Liver (tissue), 8 donors: ENCODE measurements at regions not wholly inside any gene's neighbourhood (a gene's known extent, or its start where the extent isn't known, plus 50 kb on each side); places are given as distances from the start of the nearest gene placed in this dataset.

Source experiments
- DNase-seq: peaks from one replicate; pipeline ENCODE4 v3.0.0-alpha.2; 2017; ENCODE audit warnings: low spot score
- H3K27ac ChIP-seq, 2 donors: one replicate each; pipeline ENCODE4 v1.7.0; 2013; ENCODE audit warnings: inconsistent platforms in 2 of 2, low read length in 2 of 2, control low read depth in 1 of 2, low read depth in 1 of 2, mild to moderate bottlenecking in 1 of 2
- H3K27me3 ChIP-seq, 4 donors: one replicate each; pipeline versions ENCODE4 v1.6.1 to v1.7.0; 2013; ENCODE audit warnings: low read length in 3 of 4, inconsistent platforms in 1 of 4, mild to moderate bottlenecking in 1 of 4, moderate library complexity in 1 of 4; ENCODE audit not compliant: control insufficient read depth in 4 of 4, insufficient read depth in 4 of 4
- H3K36me3 ChIP-seq, 4 donors: one replicate each; pipeline versions ENCODE4 v1.6.1 to v1.7.0; 2013; ENCODE audit warnings: low read length in 3 of 4, mild to moderate bottlenecking in 3 of 4, low read depth in 1 of 4, moderate library complexity in 1 of 4; ENCODE audit not compliant: control insufficient read depth in 4 of 4, insufficient read depth in 3 of 4
- H3K4me1 ChIP-seq, 4 donors: one replicate each; pipeline versions ENCODE4 v1.6.1 to v1.7.0; 2013; ENCODE audit warnings: low read length in 3 of 4, mild to moderate bottlenecking in 3 of 4, moderate library complexity in 1 of 4; ENCODE audit not compliant: control insufficient read depth in 4 of 4, insufficient read depth in 4 of 4
- H3K4me3 ChIP-seq, 3 donors: one replicate each; pipeline versions ENCODE4 v1.6.1 to v1.7.0; 2013; ENCODE audit warnings: low read length in 3 of 3, control low read depth in 1 of 3, low read depth in 1 of 3, mild to moderate bottlenecking in 1 of 3
- H3K9ac ChIP-seq, 2 donors: one replicate each; pipeline ENCODE4 v1.7.0; 2013; ENCODE audit warnings: low read length in 2 of 2, mild to moderate bottlenecking in 2 of 2, moderate library complexity in 2 of 2, control low read depth in 1 of 2, low read depth in 1 of 2
- H3K9me3 ChIP-seq, 4 donors: one replicate each; pipeline versions ENCODE4 v1.6.1 to v1.7.0; 2013; ENCODE audit warnings: low read length in 3 of 4; ENCODE audit not compliant: control insufficient read depth in 4 of 4
- EGR1 ChIP-seq, 2 donors: IDR thresholded peaks; 2 replicates each; pipeline ENCODE4 v1.6.1; 2016 to 2018; ENCODE audit warnings: antibody characterized with exemption in 2 of 2, low read depth in 2 of 2
- FOXA1 ChIP-seq: IDR thresholded peaks from 2 replicates; pipeline ENCODE4 v1.6.1; 2016; ENCODE audit warnings: antibody characterized with exemption
- FOXA2 ChIP-seq: IDR thresholded peaks from 2 replicates; pipeline ENCODE4 v1.6.1; 2016; ENCODE audit warnings: antibody characterized with exemption
- GABPA ChIP-seq, 2 donors: IDR thresholded peaks in 1 of 2; conservative IDR thresholded peaks in 1 of 2; 2 replicates each; pipeline ENCODE4 v1.6.1; 2016; ENCODE audit warnings: antibody characterized with exemption in 2 of 2, mild to moderate bottlenecking in 1 of 2, moderate library complexity in 1 of 2
- HNF4A ChIP-seq, 2 donors: conservative IDR thresholded peaks; 2 replicates each; pipeline ENCODE4 v1.6.1; 2016; ENCODE audit warnings: antibody characterized with exemption in 2 of 2, mild to moderate bottlenecking in 2 of 2
- HNF4G ChIP-seq: IDR thresholded peaks from 2 replicates; pipeline ENCODE4 v1.6.1; 2016; ENCODE audit warnings: antibody characterized with exemption
- JUND ChIP-seq, 2 donors: IDR thresholded peaks; 2 replicates each; pipeline ENCODE4 v1.6.1; 2016; ENCODE audit warnings: antibody characterized with exemption in 2 of 2
- NR2F2 ChIP-seq: IDR thresholded peaks from 2 replicates; pipeline ENCODE4 v1.6.1; 2016; ENCODE audit warnings: antibody characterized with exemption
- RAD21 ChIP-seq, 2 donors: IDR thresholded peaks; 2 replicates each; pipeline ENCODE4 v1.6.1; 2016; ENCODE audit warnings: antibody characterized with exemption in 2 of 2, mild to moderate bottlenecking in 2 of 2
- RXRA ChIP-seq, 2 donors: IDR thresholded peaks; 2 replicates each; pipeline ENCODE4 v1.6.1; 2017 to 2018; ENCODE audit warnings: antibody characterized with exemption in 2 of 2, mild to moderate bottlenecking in 1 of 2
- SP1 ChIP-seq: IDR thresholded peaks from 2 replicates; pipeline ENCODE4 v1.6.1; 2018; ENCODE audit warnings: antibody characterized with exemption, mild to moderate bottlenecking
- TAF1 ChIP-seq: conservative IDR thresholded peaks from 2 replicates; pipeline ENCODE4 v1.6.1; 2016; ENCODE audit warnings: antibody characterized with exemption, mild to moderate bottlenecking
- YY1 ChIP-seq: IDR thresholded peaks from 2 replicates; pipeline ENCODE4 v1.6.1; 2016; ENCODE audit warnings: antibody characterized with exemption, mild to moderate bottlenecking
- WGBS: extraction: QIAGEN DNeasy Blood & Tissue Kit; methylation state at CpG from one replicate; pipeline ENCODE4 v1.1.7; 2013; 5-methylcytosine and 5-hydroxymethylcytosine counted together
- TF ChIP-seq, protein P1 (sequence below): IDR thresholded peaks from 2 replicates; pipeline ENCODE4 v1.6.1; 2016; ENCODE audit warnings: antibody characterized with exemption
- TF ChIP-seq, protein P2 (sequence below): IDR thresholded peaks from 2 replicates; pipeline ENCODE4 v1.6.1; 2016; ENCODE audit warnings: antibody characterized with exemption
- TF ChIP-seq, protein P3 (sequence below): fragments of 150-350 bp; IDR thresholded peaks from 2 replicates; pipeline ENCODE4 v1.5.1; 2017; ENCODE audit warnings: improper control_type of control experiment, low read depth, low read length; ENCODE audit not compliant: missing input control
- TF ChIP-seq, protein P4 (sequence below): IDR thresholded peaks from 2 replicates; pipeline ENCODE4 v1.6.1; 2016; ENCODE audit warnings: antibody characterized with exemption, mild to moderate bottlenecking
- TF ChIP-seq, protein P5 (sequence below): IDR thresholded peaks from 2 replicates; pipeline ENCODE4 v1.6.1; 2016; ENCODE audit warnings: antibody characterized with exemption
- donor health status: healthy.
- donor health status: healthy.
- donor health status: healthy.
- donor health status: healthy.
- donor health status: healthy.

DNA sequence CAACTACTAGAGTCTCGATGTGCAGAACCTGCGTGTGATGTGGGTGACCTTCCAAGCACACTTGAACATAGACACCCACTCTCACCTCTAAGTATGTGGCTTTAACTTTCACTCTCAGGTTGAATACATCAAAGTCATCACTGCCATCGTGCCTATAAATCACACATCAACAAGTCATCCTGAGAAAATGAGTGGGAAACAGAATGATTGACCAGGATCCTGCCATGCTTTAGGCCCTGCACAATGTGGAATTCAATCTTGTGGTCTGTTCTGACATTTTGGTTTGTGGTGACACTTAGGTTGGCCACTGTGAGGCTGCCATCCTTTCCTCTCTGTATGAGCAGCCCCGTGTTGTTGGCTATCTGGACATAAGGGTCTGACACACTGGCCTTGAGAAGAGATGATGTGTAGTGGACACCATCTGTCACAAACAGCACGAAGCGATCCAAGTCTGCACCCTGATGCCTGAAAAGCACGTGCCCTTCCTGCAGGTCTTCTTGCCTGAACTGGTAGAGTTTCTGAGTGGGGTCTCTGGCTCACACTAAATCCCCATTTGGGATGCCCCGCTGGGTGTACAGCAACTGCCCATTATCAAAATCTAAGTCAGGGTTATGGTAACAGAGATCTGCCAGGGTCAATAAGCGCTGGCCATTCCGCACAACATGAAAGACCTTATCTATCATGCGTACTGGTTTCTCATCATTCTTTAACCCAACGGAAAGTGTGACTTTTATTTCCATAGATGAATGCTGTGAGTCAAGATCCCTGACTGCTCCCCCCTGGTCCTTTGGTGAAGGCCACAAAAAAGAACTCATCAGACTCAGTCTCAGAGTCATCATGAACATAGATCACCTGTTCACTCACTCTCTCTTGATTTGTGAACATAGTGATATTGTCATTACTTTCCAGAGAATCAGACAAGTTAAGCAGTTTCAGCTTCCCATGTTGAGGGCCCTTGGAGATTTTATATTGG, 116.6 kb downstream of the ESM1 start:
- H3K9me3 ChIP-seq, result no peaks in the 10 kb centered on the region
- H3K27me3 ChIP-seq, result no peaks in the 10 kb centered on the region
- no peak overlapping the region for H3K4me3 ChIP-seq
- DNase-seq, result no peak
- WGBS, result 87% methylated on average over 12 of the region's 12 CpGs
- no peaks in the 10 kb centered on the region for H3K36me3 ChIP-seq
- no peak overlapping the region for H3K27ac ChIP-seq
- TF ChIP-seq, protein P1, sequence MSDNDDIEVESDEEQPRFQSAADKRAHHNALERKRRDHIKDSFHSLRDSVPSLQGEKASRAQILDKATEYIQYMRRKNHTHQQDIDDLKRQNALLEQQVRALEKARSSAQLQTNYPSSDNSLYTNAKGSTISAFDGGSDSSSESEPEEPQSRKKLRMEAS, result no peak
- TF ChIP-seq YY1 (no peak), RAD21 (IDR thresholded peaks at IDR 0.05) (no peak), FOXA1 (no peak), EGR1 (IDR thresholded peaks at IDR 0.05; ENCODE audit: low read depth in 2 of 2) (no peak), SP1 (no peak), TAF1 (no peak), HNF4A (conservative IDR thresholded peaks at IDR 0.05) (no peak), JUND (IDR thresholded peaks at IDR 0.05) (no peak)
- TF ChIP-seq, protein P2, sequence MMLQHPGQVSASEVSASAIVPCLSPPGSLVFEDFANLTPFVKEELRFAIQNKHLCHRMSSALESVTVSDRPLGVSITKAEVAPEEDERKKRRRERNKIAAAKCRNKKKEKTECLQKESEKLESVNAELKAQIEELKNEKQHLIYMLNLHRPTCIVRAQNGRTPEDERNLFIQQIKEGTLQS, result no peak
- TF ChIP-seq, protein P3, sequence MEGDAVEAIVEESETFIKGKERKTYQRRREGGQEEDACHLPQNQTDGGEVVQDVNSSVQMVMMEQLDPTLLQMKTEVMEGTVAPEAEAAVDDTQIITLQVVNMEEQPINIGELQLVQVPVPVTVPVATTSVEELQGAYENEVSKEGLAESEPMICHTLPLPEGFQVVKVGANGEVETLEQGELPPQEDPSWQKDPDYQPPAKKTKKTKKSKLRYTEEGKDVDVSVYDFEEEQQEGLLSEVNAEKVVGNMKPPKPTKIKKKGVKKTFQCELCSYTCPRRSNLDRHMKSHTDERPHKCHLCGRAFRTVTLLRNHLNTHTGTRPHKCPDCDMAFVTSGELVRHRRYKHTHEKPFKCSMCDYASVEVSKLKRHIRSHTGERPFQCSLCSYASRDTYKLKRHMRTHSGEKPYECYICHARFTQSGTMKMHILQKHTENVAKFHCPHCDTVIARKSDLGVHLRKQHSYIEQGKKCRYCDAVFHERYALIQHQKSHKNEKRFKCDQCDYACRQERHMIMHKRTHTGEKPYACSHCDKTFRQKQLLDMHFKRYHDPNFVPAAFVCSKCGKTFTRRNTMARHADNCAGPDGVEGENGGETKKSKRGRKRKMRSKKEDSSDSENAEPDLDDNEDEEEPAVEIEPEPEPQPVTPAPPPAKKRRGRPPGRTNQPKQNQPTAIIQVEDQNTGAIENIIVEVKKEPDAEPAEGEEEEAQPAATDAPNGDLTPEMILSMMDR, result no peak
- H3K4me1 ChIP-seq, result peaks cover 0 to 3% (median 0%) of the 10 kb centered on the region in 4 donors
- no peak overlapping the region for H3K9ac ChIP-seq

DNA sequence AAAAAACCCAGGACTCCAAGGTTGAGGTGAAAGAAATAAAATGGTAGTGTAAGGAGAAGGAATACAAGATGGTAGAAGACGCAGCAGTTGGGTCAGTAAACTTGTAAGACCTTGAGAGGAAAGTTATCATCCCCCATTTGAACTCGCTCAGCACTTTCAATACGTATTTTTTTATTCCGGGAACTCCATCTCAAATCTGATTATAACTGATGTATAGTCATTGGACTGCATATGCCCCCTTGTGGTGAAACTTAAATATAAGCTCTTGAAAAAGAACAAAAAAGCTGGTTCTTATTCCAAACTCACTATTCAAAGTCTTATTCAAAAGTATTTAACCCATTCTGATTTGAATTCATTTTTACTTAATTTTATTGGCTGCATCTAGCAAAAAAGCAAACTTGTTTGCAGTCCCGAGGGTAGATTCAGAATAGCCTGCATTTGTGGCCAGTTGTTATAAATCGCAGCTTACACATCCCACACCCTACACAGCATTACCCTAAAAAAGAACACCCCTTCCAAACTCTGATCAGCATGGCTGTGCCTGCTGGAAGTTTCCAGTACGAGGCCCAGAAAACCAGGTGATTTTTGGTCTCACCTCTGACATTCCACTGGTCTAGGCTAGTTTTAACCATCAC, 118.0 kb downstream of the ESM1 start:
- no peak for DNase-seq
- TF ChIP-seq, protein P3, result peak; percentile 52
- TF ChIP-seq FOXA2, result no peak
- TF ChIP-seq RXRA (IDR thresholded peaks at IDR 0.05), result peak; percentile 12 to 16
- TF ChIP-seq YY1, result no peak
- TF ChIP-seq EGR1 (IDR thresholded peaks at IDR 0.05; ENCODE audit: low read depth in 2 of 2), result no peak
- no peak for TF ChIP-seq TAF1
- TF ChIP-seq HNF4A (conservative IDR thresholded peaks at IDR 0.05), result no peak
- TF ChIP-seq, protein P4, sequence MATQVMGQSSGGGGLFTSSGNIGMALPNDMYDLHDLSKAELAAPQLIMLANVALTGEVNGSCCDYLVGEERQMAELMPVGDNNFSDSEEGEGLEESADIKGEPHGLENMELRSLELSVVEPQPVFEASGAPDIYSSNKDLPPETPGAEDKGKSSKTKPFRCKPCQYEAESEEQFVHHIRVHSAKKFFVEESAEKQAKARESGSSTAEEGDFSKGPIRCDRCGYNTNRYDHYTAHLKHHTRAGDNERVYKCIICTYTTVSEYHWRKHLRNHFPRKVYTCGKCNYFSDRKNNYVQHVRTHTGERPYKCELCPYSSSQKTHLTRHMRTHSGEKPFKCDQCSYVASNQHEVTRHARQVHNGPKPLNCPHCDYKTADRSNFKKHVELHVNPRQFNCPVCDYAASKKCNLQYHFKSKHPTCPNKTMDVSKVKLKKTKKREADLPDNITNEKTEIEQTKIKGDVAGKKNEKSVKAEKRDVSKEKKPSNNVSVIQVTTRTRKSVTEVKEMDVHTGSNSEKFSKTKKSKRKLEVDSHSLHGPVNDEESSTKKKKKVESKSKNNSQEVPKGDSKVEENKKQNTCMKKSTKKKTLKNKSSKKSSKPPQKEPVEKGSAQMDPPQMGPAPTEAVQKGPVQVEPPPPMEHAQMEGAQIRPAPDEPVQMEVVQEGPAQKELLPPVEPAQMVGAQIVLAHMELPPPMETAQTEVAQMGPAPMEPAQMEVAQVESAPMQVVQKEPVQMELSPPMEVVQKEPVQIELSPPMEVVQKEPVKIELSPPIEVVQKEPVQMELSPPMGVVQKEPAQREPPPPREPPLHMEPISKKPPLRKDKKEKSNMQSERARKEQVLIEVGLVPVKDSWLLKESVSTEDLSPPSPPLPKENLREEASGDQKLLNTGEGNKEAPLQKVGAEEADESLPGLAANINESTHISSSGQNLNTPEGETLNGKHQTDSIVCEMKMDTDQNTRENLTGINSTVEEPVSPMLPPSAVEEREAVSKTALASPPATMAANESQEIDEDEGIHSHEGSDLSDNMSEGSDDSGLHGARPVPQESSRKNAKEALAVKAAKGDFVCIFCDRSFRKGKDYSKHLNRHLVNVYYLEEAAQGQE, result no peak
- no peak for TF ChIP-seq NR2F2
- no peak for TF ChIP-seq JUND (IDR thresholded peaks at IDR 0.05)
- no peak for TF ChIP-seq FOXA1
- TF ChIP-seq GABPA (IDR thresholded peaks at IDR 0.05 in 1 of 2, conservative IDR thresholded peaks at IDR 0.05 in 1 of 2), result no peak
- TF ChIP-seq, protein P5, sequence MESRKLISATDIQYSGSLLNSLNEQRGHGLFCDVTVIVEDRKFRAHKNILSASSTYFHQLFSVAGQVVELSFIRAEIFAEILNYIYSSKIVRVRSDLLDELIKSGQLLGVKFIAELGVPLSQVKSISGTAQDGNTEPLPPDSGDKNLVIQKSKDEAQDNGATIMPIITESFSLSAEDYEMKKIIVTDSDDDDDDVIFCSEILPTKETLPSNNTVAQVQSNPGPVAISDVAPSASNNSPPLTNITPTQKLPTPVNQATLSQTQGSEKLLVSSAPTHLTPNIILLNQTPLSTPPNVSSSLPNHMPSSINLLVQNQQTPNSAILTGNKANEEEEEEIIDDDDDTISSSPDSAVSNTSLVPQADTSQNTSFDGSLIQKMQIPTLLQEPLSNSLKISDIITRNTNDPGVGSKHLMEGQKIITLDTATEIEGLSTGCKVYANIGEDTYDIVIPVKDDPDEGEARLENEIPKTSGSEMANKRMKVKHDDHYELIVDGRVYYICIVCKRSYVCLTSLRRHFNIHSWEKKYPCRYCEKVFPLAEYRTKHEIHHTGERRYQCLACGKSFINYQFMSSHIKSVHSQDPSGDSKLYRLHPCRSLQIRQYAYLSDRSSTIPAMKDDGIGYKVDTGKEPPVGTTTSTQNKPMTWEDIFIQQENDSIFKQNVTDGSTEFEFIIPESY, result no peak
- no peak for TF ChIP-seq SP1
- TF ChIP-seq RAD21 (IDR thresholded peaks at IDR 0.05), result peak; percentile 83 to 85
- TF ChIP-seq HNF4G, result no peak
- TF ChIP-seq, protein P1, result no peak
- TF ChIP-seq, protein P2, result no peak
- 19% methylated on average over 7 of the region's 7 CpGs for WGBS
- Histone ChIP-seq H3K27me3 (no peaks in the 10 kb centered on the region), H3K9me3 (no peaks in the 10 kb centered on the region), H3K4me3 (peak overlapping the region in 1 of 3 donors; percentile 4), H3K27ac (no peak overlapping the region), H3K9ac (no peak overlapping the region), H3K4me1 (peaks cover 0 to 3% (median 0%) of the 10 kb centered on the region in 4 donors), H3K36me3 (no peaks in the 10 kb centered on the region)
